ENCODE measurements at regions not wholly inside any gene's neighbourhood (a gene's known extent, or its start where the extent isn't known, plus 50 kb on each side); places are given as distances from the start of the nearest gene placed in this dataset.

DNA sequence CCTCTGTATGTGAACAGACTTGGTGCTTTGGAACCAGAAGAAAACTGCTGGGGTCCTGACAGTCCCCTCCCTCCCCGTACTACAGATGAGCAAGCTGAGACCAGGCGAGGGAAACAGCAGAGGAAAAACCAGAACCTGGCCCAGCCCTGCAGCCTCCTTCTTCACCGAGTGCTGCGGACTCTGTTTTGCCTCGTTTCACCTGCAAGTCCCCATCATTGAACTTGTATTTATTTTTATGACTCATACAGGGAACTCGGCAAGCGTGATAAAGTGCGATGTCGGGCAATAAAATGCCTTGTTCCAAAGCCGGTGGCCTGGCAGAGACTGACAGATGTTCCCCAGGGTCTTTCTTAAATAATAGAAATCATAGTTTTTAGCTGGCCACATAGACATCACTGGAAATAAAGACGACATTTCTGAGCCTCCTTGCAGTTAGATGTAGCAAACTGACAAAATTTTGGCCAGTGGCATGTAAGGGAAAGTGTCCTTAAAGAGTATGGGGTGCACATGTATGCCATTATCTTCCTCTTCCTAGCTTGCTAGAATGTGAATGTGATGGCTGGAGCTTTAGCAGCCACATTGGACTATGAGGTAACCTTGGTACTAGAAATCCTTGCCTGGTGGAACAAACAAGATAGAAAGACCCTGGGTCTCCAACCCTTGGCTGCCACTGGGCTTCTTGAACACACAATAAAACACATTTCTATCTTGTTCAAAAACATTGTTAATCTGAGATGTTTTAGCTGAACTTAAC is 128.6 kb downstream of the IRF8 start:
- Histone ChIP-seq H3K4me2 (ENCODE audit: low read length) (no peak overlapping the region), H3K9ac (ENCODE audit: low read length) (no peak overlapping the region), H2AFZ (ENCODE audit: low read depth, low read length, poor library complexity, severe bottlenecking) (no peak overlapping the region), H3K4me1 (ENCODE audit: control insufficient read depth in 1 of 2, insufficient read depth in 2 of 2, low read length in 2 of 2) (no peaks in the 10 kb centered on the region; a peak in 1 of 4 replicates), H3K9me2 (ENCODE audit: insufficient read depth) (no peaks in the 10 kb centered on the region), H3K27ac (ENCODE audit: low read depth, low read length) (no peak overlapping the region), H3K36me3 (ENCODE audit: control insufficient read depth in 1 of 2, insufficient read depth in 2 of 2, low read length in 2 of 2) (no peaks in the 10 kb centered on the region), H3K4me3 (replicated peaks in 1 of 2; ENCODE audit: low read depth in 1 of 2, low read length in 2 of 2) (no peak overlapping the region), H4K20me1 (ENCODE audit: insufficient read depth) (no peaks in the 10 kb centered on the region), H3K79me2 (ENCODE audit: insufficient read depth, low read length) (no peaks in the 10 kb centered on the region), H3K9me3 (ENCODE audit: control insufficient read depth in 1 of 2, insufficient read depth in 1 of 2, low read depth in 1 of 2, low read length in 2 of 2) (peaks cover 17 to 21% of the 10 kb centered on the region in 2 experiments), H3K27me3 (ENCODE audit: insufficient read depth, low read length) (peaks cover 33% of the 10 kb centered on the region)
- POLR2A ChIA-PET, result no interaction called here
- no peak for DNase-seq (ENCODE audit: low read depth, low spot score)
- BruUV-seq (replicated peaks), result no TSS peak
- intact Hi-C loops (cut with micrococcal nuclease), result no loop called here
- no peak for ATAC-seq
- no peak for TF ChIP-seq ZFX (IDR thresholded peaks at IDR 0.05)
- RAD21 ChIA-PET (ENCODE audit: low non-redundant PET in 1 of 2, low total read pairs in 2 of 2, uncharacterized antibody in 2 of 2, unreplicated experiment in 2 of 2), result no interaction called here
- CTCF ChIA-PET, result interaction anchor here (0.7 to 2.9 kb wide), 2 partner anchors 19 to 206 kb away, joined by 3 to 9 read pairs; no protein-coding TSS in a partner anchor

DNA sequence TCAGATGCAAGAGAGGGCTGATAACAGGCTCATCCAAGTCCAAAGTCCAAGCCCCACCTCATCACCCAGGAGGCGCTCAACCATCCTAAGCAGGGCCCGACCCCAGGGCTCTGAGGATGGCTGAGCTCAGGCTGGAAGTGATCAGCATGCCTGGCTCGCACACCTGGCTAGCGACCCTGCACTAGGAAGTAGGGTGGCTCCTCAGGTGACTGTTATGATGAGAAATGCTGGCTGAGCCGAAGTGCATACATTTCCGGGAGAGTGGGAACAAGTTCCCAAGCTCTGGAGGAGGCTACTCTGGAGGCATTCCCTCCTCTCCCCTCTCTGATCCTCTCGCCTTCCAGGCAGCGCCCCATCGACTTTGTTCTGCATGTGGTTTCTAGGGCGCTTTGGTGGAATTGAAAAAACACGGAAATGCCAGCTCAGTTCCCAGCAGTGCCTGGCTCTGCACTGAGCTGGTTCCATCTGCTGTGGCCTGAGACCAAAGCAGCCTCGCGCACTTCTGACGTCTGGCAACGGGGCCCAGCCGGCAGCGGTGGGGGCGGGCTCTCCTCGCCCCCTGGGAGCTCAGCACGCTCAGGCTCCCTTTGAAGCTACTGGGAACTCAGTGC is 130.3 kb downstream of the IRF8 start:
- POLR2A ChIA-PET, result no interaction called here

More for the DNA sequence above, 130.3 kb downstream of the IRF8 start:
- H3K9me3 ChIP-seq (ENCODE audit: control insufficient read depth in 1 of 2, insufficient read depth in 1 of 2, low read depth in 1 of 2, low read length in 2 of 2), result peaks cover 7% of the 10 kb centered on the region in 2 experiments
- no peaks in the 10 kb centered on the region for H3K9me2 ChIP-seq (ENCODE audit: insufficient read depth)
- H2AFZ ChIP-seq (ENCODE audit: low read depth, low read length, poor library complexity, severe bottlenecking), result no peak overlapping the region
- ChIA-PET RAD21 (ENCODE audit: low non-redundant PET in 1 of 2, low total read pairs in 2 of 2, uncharacterized antibody in 2 of 2, unreplicated experiment in 2 of 2) (no interaction called here), CTCF (interaction anchor here (2.9 kb wide), 1 partner anchor 208 kb away, joined by 9 read pairs; no protein-coding TSS in a partner anchor)
- DNase-seq (ENCODE audit: low read depth, low spot score), result no peak
- H3K36me3 ChIP-seq (ENCODE audit: control insufficient read depth in 1 of 2, insufficient read depth in 2 of 2, low read length in 2 of 2), result no peaks in the 10 kb centered on the region
- no peak for ATAC-seq
- H4K20me1 ChIP-seq (ENCODE audit: insufficient read depth), result no peaks in the 10 kb centered on the region
- intact Hi-C loops (cut with micrococcal nuclease), result no loop called here
- BruUV-seq (replicated peaks), result no TSS peak
- H3K79me2 ChIP-seq (ENCODE audit: insufficient read depth, low read length), result no peaks in the 10 kb centered on the region
- H3K4me3 ChIP-seq (replicated peaks in 1 of 2; ENCODE audit: low read depth in 1 of 2, low read length in 2 of 2), result no peak overlapping the region
- peaks cover 37% of the 10 kb centered on the region for H3K27me3 ChIP-seq (ENCODE audit: insufficient read depth, low read length)
- H3K4me2 ChIP-seq (ENCODE audit: low read length), result no peak overlapping the region
- no peak overlapping the region for H3K9ac ChIP-seq (ENCODE audit: low read length)
- no peak overlapping the region for H3K27ac ChIP-seq (ENCODE audit: low read depth, low read length)
- TF ChIP-seq SIN3A (IDR thresholded peaks at IDR 0.05; ENCODE audit: low read depth), result no peak
- no peak for TF ChIP-seq TCF7L2 (IDR thresholded peaks at IDR 0.05; ENCODE audit: borderline replicate concordance, extremely low read depth, insufficient read depth, insufficient read length)
- no peak for TF ChIP-seq EGR1 (IDR thresholded peaks at IDR 0.05; ENCODE audit: low read depth)
- no peak for TF ChIP-seq ATF3 (IDR thresholded peaks at IDR 0.05)
- TF ChIP-seq, protein P1, sequence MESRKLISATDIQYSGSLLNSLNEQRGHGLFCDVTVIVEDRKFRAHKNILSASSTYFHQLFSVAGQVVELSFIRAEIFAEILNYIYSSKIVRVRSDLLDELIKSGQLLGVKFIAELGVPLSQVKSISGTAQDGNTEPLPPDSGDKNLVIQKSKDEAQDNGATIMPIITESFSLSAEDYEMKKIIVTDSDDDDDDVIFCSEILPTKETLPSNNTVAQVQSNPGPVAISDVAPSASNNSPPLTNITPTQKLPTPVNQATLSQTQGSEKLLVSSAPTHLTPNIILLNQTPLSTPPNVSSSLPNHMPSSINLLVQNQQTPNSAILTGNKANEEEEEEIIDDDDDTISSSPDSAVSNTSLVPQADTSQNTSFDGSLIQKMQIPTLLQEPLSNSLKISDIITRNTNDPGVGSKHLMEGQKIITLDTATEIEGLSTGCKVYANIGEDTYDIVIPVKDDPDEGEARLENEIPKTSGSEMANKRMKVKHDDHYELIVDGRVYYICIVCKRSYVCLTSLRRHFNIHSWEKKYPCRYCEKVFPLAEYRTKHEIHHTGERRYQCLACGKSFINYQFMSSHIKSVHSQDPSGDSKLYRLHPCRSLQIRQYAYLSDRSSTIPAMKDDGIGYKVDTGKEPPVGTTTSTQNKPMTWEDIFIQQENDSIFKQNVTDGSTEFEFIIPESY (IDR thresholded peaks at IDR 0.05; ENCODE audit: extremely low read depth, insufficient replicate concordance, low read length), result no peak
- no peak for TF ChIP-seq EZH2phosphoT487 (IDR thresholded peaks at IDR 0.05; ENCODE audit: borderline replicate concordance)
- TF ChIP-seq YY1 (IDR thresholded peaks at IDR 0.05; ENCODE audit: extremely low read depth, insufficient replicate concordance, low read depth, low read length), result no peak
- no peak for TF ChIP-seq EZH2 (IDR thresholded peaks at IDR 0.05)
- no peak for TF ChIP-seq SRF (IDR thresholded peaks at IDR 0.05; ENCODE audit: low read depth)
- no peak for TF ChIP-seq FOSL1 (IDR thresholded peaks at IDR 0.05; ENCODE audit: low read depth)
- no peak for TF ChIP-seq CBX3 (IDR thresholded peaks at IDR 0.05; ENCODE audit: low read depth)
- no peak for TF ChIP-seq POLR2AphosphoS5 (IDR thresholded peaks at IDR 0.05; ENCODE audit: low read depth, low read length)
- TF ChIP-seq, protein P2, sequence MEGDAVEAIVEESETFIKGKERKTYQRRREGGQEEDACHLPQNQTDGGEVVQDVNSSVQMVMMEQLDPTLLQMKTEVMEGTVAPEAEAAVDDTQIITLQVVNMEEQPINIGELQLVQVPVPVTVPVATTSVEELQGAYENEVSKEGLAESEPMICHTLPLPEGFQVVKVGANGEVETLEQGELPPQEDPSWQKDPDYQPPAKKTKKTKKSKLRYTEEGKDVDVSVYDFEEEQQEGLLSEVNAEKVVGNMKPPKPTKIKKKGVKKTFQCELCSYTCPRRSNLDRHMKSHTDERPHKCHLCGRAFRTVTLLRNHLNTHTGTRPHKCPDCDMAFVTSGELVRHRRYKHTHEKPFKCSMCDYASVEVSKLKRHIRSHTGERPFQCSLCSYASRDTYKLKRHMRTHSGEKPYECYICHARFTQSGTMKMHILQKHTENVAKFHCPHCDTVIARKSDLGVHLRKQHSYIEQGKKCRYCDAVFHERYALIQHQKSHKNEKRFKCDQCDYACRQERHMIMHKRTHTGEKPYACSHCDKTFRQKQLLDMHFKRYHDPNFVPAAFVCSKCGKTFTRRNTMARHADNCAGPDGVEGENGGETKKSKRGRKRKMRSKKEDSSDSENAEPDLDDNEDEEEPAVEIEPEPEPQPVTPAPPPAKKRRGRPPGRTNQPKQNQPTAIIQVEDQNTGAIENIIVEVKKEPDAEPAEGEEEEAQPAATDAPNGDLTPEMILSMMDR (IDR thresholded peaks at IDR 0.05 in 2 of 3, conservative IDR thresholded peaks at IDR 0.05 in 1 of 3; ENCODE audit: borderline replicate concordance in 1 of 3, insufficient read depth in 1 of 3, low read depth in 2 of 3, low read length in 2 of 3), result no peak
- H3K4me1 ChIP-seq (ENCODE audit: control insufficient read depth in 1 of 2, insufficient read depth in 2 of 2, low read length in 2 of 2), result no peaks in the 10 kb centered on the region; a peak in 1 of 4 replicates
